OCI-M2 (cell line): ENCODE measurements at regions not wholly inside any gene's neighbourhood (a gene's known extent, or its start where the extent isn't known, plus 50 kb on each side); places are given as distances from the start of the nearest gene placed in this dataset.
"Not testable (repeated sequence)": the region's sequence is repeated elsewhere in the genome, so short reads cannot be mapped to it uniquely, and the experiment has no call there.

Experiments used
- DNase-seq: peaks from one replicate; lab custom pipeline; 2025; ENCODE audit not compliant: unreplicated experiment; lab: John Stamatoyannopoulos, UW

GRCh38 chr15:84094720-84095119 lies 140.9 kb upstream of the GOLGA6L4 start:
- not testable (repeated sequence) for DNase-seq

GRCh38 chr15:84097053-84097452 lies 138.5 kb upstream of the GOLGA6L4 start:
- not testable (repeated sequence) for DNase-seq

- no peak for DNase-seq
These were observed 137.0 kb upstream of the GOLGA6L4 start for GRCh38 chr15:84098604-84099003.

- DNase-seq: no peak
These were observed 136.4 kb upstream of the GOLGA6L4 start for GRCh38 chr15:84099181-84099580.

- DNase-seq: no peak
These were observed 132.2 kb upstream of the GOLGA6L4 start for GRCh38 chr15:84103345-84103744.

- no peak for DNase-seq
These were observed 130.7 kb upstream of the GOLGA6L4 start for GRCh38 chr15:84104853-84105252.

- no peak for DNase-seq
These were observed 126.8 kb upstream of the GOLGA6L4 start for GRCh38 chr15:84108728-84109127.

- no peak for DNase-seq
These were observed 124.0 kb upstream of the GOLGA6L4 start for GRCh38 chr15:84111575-84111974.

- no peak for DNase-seq
These were observed 123.5 kb upstream of the GOLGA6L4 start for GRCh38 chr15:84112025-84112424.

GRCh38 chr15:84113919-84114318 lies 121.7 kb upstream of the GOLGA6L4 start:
- DNase-seq: no peak

GRCh38 chr15:84114680-84115079 lies 120.9 kb upstream of the GOLGA6L4 start:
- not testable (repeated sequence) for DNase-seq

GRCh38 chr15:84119351-84119750 lies 116.2 kb upstream of the GOLGA6L4 start:
- not testable (repeated sequence) for DNase-seq

- DNase-seq: not testable (repeated sequence)
These were observed 114.7 kb upstream of the GOLGA6L4 start for GRCh38 chr15:84120903-84121302.

- not testable (repeated sequence) for DNase-seq
These were observed 106.9 kb upstream of the GOLGA6L4 start for GRCh38 chr15:84128706-84129105.

GRCh38 chr15:84130098-84130831 lies 105.3 kb upstream of the GOLGA6L4 start:
- DNase-seq: not testable (repeated sequence)

- not testable (repeated sequence) for DNase-seq
These were observed 99.6 kb upstream of the GOLGA6L4 start for GRCh38 chr15:84135931-84136456.

GRCh38 chr15:84142888-84143337 lies 92.7 kb upstream of the GOLGA6L4 start:
- peak; percentile 6 for DNase-seq

- DNase-seq: no peak
These were observed 91.7 kb upstream of the GOLGA6L4 start for GRCh38 chr15:84143753-84144314.

- DNase-seq: not testable (repeated sequence)
These were observed 90.6 kb upstream of the GOLGA6L4 start for GRCh38 chr15:84144946-84145345.

- DNase-seq: not testable (repeated sequence)
These were observed 89.3 kb upstream of the GOLGA6L4 start for GRCh38 chr15:84146299-84146698.

- not testable (repeated sequence) for DNase-seq
These were observed 88.3 kb upstream of the GOLGA6L4 start for GRCh38 chr15:84147307-84147706.

GRCh38 chr15:84151205-84151931 lies 84.2 kb upstream of the GOLGA6L4 start:
- DNase-seq: no peak
